GM23338 (cell line): ENCODE measurements at regions not wholly inside any gene's neighbourhood (a gene's known extent, or its start where the extent isn't known, plus 50 kb on each side); places are given as distances from the start of the nearest gene placed in this dataset.

Source experiments
- CREB1 ChIP-seq: fragments of 250-450 bp; sonication (Bioruptor Pico); IDR thresholded peaks from 2 replicates; pipeline ENCODE4 v1.5.0; 2020; ENCODE audit warnings: low read depth, mild to moderate bottlenecking, moderate library complexity
- EZH2 ChIP-seq: fragments of 200-600 bp; sonication (generic); IDR thresholded peaks from one replicate; pipeline ENCODE4 v1.8.0; 2017; ENCODE audit warnings: antibody characterized with exemption, mild to moderate bottlenecking, low read depth; ENCODE audit not compliant: unreplicated experiment
- EZH2phosphoT487 ChIP-seq: fragments of 200-600 bp; sonication (generic); IDR thresholded peaks from one replicate; pipeline ENCODE4 v1.8.1; 2018; ENCODE audit warnings: antibody characterized with exemption; ENCODE audit not compliant: unreplicated experiment
- JUNB ChIP-seq: IDR thresholded peaks from one replicate; pipeline ENCODE4 v1.6.1; 2016; ENCODE audit warnings: antibody characterized with exemption; ENCODE audit not compliant: unreplicated experiment
- NANOG ChIP-seq: IDR thresholded peaks from 2 replicates; pipeline ENCODE4 v1.6.1; 2016; ENCODE audit warnings: antibody characterized with exemption, borderline replicate concordance
- POLR2AphosphoS5 ChIP-seq: IDR thresholded peaks from 2 replicates; pipeline ENCODE4 v1.6.1; 2016; ENCODE audit warnings: antibody characterized with exemption, low read depth
- STAT1 ChIP-seq: IDR thresholded peaks from one replicate; pipeline ENCODE4 v1.6.1; 2016; ENCODE audit warnings: antibody characterized with exemption; ENCODE audit not compliant: unreplicated experiment
- ZNF331 ChIP-seq: fragments of 250-450 bp; sonication (Bioruptor Pico); IDR thresholded peaks from 2 replicates; pipeline ENCODE4 v1.5.0; 2020; ENCODE audit warnings: low read depth, mild to moderate bottlenecking, moderate library complexity
- TF ChIP-seq, protein P1 (sequence below), 2 experiments: fragments of 200-600 bp in 1 of 2; sonication (generic) in 1 of 2; conservative IDR thresholded peaks; 2 replicates each; pipeline versions ENCODE4 v1.5.1 to v1.6.1; 2016 to 2017; ENCODE audit warnings: antibody characterized with exemption in 2 of 2, low read depth in 2 of 2, mild to moderate bottlenecking in 2 of 2, moderate library complexity in 1 of 2
- TF ChIP-seq, protein P2 (sequence below): IDR thresholded peaks from one replicate; pipeline ENCODE4 v1.6.1; 2018; ENCODE audit warnings: antibody characterized with exemption; ENCODE audit not compliant: unreplicated experiment
- TF ChIP-seq, protein P3 (sequence below): fragments of 250-450 bp; sonication (Bioruptor Pico); IDR thresholded peaks from 2 replicates; pipeline ENCODE4 v1.5.0; 2020; ENCODE audit warnings: mild to moderate bottlenecking, moderate library complexity

DNA sequence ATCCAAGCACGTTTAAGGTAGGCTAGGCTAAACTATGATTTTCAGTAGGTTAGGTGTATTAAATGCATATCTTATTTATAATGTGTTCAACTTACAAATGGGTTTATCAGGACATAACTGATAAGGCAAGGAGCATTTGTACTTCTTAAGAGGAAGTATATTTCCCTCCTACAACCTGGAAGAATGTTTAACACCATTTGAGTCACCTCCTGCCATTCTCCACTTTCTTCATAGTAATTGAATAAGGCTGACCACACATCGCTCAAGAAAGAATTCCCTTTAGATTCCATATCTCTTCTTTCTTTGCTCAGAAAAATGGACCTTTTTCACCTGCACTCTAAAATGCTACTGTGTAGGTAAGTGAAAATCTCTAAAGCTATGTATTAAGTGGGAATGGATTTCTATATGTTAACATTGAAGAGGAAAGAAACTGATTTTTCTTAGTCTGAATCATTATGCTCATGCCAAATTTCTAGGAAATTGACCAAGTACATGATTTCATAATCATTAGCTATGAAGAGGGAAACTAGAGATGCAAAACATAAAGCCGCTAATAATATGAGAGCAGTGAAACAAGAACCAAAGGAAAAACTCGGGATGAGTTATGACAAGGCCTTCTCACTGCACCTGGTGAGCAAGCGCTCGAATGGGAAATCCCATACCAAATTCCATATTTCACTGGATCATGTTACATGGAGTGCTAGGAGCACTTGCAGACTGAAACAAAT is 210.4 kb downstream of the ALDH8A1 start:
- TF ChIP-seq, protein P1, sequence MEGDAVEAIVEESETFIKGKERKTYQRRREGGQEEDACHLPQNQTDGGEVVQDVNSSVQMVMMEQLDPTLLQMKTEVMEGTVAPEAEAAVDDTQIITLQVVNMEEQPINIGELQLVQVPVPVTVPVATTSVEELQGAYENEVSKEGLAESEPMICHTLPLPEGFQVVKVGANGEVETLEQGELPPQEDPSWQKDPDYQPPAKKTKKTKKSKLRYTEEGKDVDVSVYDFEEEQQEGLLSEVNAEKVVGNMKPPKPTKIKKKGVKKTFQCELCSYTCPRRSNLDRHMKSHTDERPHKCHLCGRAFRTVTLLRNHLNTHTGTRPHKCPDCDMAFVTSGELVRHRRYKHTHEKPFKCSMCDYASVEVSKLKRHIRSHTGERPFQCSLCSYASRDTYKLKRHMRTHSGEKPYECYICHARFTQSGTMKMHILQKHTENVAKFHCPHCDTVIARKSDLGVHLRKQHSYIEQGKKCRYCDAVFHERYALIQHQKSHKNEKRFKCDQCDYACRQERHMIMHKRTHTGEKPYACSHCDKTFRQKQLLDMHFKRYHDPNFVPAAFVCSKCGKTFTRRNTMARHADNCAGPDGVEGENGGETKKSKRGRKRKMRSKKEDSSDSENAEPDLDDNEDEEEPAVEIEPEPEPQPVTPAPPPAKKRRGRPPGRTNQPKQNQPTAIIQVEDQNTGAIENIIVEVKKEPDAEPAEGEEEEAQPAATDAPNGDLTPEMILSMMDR (conservative IDR thresholded peaks at IDR 0.05; ENCODE audit: low read depth in 2 of 2) = no peak
- TF ChIP-seq POLR2AphosphoS5 (no peak), EZH2 (no peak), EZH2phosphoT487 (no peak), NANOG (no peak), CREB1 (CRISPR knock-in tag) (no peak), JUNB (no peak), ZNF331 (CRISPR knock-in tag) (no peak), STAT1 (no peak)
- TF ChIP-seq, protein P2, sequence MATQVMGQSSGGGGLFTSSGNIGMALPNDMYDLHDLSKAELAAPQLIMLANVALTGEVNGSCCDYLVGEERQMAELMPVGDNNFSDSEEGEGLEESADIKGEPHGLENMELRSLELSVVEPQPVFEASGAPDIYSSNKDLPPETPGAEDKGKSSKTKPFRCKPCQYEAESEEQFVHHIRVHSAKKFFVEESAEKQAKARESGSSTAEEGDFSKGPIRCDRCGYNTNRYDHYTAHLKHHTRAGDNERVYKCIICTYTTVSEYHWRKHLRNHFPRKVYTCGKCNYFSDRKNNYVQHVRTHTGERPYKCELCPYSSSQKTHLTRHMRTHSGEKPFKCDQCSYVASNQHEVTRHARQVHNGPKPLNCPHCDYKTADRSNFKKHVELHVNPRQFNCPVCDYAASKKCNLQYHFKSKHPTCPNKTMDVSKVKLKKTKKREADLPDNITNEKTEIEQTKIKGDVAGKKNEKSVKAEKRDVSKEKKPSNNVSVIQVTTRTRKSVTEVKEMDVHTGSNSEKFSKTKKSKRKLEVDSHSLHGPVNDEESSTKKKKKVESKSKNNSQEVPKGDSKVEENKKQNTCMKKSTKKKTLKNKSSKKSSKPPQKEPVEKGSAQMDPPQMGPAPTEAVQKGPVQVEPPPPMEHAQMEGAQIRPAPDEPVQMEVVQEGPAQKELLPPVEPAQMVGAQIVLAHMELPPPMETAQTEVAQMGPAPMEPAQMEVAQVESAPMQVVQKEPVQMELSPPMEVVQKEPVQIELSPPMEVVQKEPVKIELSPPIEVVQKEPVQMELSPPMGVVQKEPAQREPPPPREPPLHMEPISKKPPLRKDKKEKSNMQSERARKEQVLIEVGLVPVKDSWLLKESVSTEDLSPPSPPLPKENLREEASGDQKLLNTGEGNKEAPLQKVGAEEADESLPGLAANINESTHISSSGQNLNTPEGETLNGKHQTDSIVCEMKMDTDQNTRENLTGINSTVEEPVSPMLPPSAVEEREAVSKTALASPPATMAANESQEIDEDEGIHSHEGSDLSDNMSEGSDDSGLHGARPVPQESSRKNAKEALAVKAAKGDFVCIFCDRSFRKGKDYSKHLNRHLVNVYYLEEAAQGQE = no peak
- TF ChIP-seq, protein P3, sequence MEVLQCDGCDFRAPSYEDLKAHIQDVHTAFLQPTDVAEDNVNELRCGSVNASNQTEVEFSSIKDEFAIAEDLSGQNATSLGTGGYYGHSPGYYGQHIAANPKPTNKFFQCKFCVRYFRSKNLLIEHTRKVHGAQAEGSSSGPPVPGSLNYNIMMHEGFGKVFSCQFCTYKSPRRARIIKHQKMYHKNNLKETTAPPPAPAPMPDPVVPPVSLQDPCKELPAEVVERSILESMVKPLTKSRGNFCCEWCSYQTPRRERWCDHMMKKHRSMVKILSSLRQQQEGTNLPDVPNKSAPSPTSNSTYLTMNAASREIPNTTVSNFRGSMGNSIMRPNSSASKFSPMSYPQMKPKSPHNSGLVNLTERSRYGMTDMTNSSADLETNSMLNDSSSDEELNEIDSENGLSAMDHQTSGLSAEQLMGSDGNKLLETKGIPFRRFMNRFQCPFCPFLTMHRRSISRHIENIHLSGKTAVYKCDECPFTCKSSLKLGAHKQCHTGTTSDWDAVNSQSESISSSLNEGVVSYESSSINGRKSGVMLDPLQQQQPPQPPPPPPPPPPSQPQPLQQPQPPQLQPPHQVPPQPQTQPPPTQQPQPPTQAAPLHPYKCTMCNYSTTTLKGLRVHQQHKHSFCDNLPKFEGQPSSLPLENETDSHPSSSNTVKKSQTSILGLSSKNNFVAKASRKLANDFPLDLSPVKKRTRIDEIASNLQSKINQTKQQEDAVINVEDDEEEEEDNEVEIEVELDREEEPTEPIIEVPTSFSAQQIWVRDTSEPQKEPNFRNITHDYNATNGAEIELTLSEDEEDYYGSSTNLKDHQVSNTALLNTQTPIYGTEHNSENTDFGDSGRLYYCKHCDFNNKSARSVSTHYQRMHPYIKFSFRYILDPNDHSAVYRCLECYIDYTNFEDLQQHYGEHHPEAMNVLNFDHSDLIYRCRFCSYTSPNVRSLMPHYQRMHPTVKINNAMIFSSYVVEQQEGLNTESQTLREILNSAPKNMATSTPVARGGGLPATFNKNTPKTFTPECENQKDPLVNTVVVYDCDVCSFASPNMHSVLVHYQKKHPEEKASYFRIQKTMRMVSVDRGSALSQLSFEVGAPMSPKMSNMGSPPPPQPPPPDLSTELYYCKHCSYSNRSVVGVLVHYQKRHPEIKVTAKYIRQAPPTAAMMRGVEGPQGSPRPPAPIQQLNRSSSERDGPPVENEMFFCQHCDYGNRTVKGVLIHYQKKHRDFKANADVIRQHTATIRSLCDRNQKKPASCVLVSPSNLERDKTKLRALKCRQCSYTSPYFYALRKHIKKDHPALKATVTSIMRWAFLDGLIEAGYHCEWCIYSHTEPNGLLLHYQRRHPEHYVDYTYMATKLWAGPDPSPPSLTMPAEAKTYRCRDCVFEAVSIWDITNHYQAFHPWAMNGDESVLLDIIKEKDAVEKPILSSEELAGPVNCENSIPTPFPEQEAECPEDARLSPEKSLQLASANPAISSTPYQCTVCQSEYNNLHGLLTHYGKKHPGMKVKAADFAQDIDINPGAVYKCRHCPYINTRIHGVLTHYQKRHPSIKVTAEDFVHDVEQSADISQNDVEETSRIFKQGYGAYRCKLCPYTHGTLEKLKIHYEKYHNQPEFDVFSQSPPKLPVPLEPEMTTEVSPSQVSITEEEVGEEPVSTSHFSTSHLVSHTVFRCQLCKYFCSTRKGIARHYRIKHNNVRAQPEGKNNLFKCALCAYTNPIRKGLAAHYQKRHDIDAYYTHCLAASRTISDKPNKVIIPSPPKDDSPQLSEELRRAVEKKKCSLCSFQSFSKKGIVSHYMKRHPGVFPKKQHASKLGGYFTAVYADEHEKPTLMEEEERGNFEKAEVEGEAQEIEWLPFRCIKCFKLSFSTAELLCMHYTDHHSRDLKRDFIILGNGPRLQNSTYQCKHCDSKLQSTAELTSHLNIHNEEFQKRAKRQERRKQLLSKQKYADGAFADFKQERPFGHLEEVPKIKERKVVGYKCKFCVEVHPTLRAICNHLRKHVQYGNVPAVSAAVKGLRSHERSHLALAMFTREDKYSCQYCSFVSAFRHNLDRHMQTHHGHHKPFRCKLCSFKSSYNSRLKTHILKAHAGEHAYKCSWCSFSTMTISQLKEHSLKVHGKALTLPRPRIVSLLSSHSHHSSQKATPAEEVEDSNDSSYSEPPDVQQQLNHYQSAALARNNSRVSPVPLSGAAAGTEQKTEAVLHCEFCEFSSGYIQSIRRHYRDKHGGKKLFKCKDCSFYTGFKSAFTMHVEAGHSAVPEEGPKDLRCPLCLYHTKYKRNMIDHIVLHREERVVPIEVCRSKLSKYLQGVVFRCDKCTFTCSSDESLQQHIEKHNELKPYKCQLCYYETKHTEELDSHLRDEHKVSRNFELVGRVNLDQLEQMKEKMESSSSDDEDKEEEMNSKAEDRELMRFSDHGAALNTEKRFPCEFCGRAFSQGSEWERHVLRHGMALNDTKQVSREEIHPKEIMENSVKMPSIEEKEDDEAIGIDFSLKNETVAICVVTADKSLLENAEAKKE (CRISPR knock-in tag) = no peak
